ENCODE measurements at regions not wholly inside any gene's neighbourhood (a gene's known extent, or its start where the extent isn't known, plus 50 kb on each side); places are given as distances from the start of the nearest gene placed in this dataset.
"Not testable (repeated sequence)": the region's sequence is repeated elsewhere in the genome, so short reads cannot be mapped to it uniquely, and the experiment has no call there.

DNA sequence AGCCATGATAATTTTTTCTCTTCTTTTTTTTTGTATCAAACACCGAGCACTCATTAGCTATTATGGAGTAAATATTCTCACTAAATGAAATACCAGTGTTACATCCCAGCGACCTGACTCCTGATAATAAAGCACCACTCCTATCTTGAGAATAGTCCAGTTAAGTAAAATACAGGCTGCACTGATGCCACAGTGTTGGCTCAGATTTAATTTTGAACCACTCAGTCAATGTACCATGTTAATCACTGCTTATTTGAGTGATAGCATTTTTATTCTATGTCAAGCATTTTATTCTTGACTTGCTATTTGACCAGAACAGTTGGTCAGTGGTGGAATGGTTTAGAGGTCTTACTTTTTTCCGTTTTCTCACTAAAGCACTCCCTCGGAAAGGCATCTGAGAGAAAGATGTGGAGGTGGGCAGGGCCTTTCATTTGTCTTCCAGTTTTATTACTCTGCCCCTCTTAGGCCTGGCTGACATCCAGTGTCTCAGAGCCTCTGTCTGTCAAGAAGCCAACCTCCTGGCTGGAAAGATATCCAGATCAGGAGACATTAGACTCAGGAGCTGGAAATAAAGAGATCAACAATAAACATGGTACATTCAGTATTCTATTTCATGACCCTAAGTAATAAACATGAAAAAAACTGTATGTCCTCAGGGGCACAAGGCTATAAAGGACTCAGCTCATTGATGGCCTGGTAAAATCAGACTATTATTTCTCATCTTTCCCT lies 457.8 kb downstream of the EPM2A start:
- no peak for DNase-seq (ENCODE audit: low spot score)

DNA sequence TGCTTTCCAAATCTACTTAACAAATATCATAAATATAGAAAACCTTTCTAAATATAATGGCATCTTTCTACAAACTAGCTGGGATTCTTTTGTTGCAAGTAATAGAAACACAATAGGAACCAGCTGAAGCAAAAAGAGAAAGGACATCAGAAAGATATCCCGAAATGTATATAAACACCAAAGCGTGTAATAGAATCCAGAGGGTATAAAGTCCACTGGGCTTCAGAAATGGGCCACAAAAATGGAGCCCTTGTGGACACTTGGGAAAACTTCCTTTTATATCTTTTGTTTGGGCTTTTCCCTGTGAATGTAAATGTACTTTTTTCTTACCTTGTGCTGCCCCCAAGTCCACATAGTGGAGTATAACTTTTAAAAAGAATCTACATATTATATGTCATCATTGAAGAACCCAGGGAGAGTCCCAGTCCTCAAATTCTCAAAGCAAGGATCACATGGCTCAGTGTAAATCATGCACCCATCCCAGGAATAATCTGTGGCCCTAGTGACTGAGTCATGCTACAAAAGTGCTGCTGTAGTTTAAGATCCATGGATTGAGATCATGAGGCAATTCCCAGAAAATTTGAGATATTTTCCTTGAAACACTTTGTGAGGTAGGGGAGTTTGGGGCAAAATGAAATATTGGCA lies 457.0 kb downstream of the EPM2A start:
- DNase-seq (ENCODE audit: low spot score) = no peak

DNA sequence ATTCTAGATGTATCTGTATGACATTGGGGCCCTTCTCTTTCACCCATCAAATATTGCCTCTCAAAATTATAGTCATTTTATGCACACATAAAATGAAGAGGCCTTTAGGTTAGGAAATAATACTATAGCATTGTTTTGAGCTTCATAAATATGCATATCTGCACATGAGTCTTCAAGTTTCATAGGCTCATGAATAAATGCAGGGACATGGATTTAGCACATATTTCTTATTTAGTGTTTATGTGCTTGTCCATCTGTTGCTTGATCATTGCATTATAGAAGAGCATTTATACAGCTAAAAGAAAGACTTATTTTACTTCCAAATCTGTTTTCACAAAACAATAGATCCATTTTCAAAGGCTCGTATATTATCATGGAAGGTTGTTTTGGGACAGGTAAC lies 455.8 kb downstream of the EPM2A start:
- no peak for DNase-seq (ENCODE audit: low spot score)

DNA sequence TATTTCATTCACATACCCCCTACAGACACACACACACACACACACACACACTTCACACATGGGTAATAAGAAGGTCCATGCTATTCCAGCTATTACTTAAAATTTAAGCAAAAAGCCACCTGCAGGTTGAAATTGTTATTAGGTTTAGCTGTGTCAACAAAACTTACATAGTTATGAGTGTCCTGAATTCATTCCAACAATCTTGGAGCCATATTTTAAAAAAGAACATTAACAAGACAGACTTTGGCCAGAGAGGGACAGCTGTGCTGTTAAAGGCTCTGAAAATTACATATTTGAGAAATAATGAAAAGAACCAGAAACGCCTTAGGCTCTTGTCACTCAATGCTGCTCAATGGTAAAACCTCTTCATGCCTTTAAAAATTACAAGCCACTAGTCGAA lies 455.3 kb downstream of the EPM2A start:
- DNase-seq (ENCODE audit: low spot score) = no peak

DNA sequence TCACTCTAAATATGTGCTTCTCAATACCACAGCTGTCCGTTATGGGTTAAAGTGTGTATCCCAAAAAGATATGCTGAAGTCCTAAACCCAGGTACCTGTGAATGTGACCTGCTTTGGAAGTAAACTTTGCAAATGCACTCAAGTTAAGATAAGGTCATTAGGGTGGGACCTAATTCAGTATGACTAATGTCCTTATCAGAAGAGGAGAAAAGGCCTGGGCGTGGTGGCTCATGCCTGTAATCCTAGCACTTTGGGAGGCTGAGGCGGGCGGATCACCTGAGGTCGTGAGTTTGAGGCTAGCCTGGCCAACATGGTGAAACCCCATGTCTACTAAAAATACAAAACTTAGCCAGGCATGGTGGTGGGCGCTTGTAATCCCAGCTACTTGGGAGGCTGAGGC lies 452.1 kb downstream of the EPM2A start:
- not testable (repeated sequence) for DNase-seq (ENCODE audit: low spot score)

DNA sequence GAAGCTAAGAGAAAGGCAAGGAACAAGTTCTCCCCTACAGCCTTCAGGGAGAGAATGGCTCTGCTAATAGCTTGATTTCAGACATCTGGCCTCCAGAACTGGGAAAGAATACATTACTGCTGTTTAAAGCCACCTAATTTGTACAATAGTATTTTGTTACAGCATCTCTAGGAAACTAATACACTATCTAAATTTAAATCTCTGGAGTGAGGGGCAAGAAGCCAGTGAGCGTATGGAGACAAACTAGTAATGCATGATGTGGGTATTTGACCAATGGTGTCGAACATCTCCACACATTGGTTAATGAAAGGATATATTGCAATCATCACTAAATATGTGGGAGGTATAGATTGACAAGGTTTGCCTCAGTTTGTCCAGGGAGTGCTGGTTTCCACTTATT lies 451.5 kb downstream of the EPM2A start:
- no peak for DNase-seq (ENCODE audit: low spot score)

DNA sequence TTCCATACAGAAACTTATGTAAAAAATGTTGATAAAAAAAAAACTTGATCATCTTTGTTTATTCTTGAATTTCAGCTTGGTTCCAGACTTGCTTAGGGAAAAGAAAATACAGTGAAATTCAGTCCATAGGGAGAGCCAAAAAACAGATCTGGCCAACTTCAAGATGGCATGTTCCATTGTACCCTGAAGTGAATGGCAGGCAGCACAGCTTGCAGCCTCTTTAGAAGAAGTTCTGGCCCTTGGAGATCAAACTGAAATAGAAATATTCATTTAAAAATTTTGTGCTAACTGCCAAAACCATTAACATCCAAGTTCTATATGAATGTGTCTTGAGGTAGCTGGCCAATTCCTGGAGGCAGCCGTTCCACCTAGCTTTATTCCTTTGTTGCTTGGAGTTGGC lies 448.4 kb downstream of the EPM2A start:
- no peak for DNase-seq (ENCODE audit: low spot score)

DNA sequence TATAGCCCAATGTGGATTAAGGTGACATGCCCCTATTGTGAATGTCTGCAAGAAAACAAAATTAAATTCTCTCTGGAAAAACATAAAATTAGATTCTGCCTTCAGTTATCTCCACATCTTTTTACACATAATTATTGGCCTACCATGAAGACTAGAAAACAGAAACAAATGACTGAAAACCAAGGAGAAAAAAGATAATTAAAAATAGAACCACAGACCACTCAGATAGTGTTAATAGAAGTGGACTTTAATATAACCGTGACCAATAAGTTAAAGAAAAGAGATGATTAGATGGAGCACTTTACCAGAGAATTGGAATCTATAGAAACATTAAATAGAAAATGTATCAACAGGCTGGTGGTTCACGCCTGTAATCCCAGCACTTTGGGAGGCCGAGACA lies 445.7 kb downstream of the EPM2A start:
- DNase-seq (ENCODE audit: low spot score) = no peak

DNA sequence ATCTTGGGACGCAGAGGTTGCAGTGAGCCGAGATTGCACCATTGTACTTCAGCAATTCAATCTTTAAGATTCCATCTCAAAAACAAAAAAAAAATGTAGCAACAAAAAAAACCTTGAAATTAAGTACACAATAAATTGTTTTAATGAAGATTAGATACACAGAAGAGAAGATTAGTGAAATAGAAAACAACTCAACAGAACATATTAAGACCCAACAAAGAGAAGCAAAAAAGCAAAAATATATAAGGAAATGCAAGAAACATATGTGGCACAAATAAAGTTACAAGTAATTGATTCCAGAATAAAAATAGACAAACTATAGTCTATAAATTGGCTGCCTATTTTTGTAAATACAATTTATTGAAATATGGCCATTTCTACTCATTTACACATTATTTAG lies 445.2 kb downstream of the EPM2A start:
- no peak for DNase-seq (ENCODE audit: low spot score)

DNA sequence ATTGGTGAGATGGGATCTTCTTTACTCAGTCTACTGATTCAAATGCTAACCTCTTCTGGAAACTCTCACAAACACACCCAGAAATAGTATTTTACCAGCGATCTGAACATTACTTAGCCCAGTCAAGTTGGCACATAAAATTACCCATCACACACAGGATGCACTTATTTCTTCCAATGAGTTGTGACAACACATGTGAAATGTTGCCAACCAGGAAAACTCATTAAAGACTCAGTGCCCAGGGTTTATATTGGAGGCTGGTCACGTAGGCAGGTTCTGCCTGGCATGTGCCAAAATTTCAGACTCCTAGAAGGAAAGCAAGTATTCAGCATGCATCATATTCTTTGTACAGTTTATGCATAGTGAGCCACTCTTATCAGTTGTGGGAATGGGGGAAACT lies 443.3 kb downstream of the EPM2A start:
- no peak for DNase-seq (ENCODE audit: low spot score)

DNA sequence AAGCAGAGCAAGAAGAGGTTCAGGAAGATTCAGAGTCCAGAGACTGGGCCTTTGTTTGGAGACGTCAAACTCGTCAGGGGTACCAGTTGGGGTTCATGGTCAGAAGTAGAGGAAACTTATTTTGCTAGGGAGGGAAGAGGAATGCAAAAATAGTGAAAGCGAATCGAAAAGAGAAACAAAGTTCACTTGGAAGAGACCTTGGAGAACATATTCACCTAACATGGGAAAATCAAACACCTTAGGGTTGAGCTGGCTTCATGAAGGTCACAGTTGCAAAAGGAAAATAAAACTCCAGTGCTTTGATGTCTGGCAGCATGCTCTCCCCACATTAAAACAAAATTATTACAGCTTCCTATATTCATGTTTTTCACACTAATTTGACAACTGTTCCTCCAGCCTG lies 440.4 kb downstream of the EPM2A start:
- DNase-seq (ENCODE audit: low spot score) = no peak

DNA sequence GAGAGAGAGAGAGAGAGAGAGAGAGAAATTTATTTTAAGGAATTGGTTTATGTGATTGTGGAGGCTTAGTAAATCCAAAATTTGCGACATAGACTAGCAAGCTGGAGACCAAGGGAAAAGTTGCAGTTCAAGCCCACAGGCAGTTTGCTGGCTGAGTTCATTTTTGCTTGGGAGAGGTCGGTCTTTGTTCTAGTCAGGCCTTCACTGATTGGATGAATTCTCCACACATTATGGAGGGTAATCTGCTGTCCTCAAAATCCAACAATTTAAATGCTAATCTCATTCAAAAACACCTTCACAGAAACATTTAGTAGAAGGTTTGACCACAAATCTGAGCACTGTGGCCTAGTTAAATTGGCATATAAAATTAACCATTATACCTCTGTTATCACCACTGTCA lies 439.6 kb downstream of the EPM2A start:
- DNase-seq (ENCODE audit: low spot score) = no peak

DNA sequence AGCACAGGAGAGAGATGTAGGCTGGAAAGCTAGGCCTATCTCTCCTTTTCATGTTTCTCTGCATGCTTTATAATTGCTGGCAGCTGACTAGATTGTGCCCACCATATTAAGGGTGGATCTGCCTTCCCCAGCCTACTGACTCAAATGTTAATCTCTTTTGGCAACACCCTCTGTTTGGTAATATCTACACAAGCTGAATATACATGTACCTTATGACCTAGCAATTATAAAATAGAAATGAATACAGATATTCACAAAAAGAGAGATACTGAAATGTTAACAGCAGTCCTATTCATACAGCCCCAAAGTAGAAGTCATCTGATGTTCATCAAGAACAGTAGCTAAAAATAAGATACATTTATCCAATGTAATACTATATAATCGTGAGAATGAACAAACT lies 429.6 kb downstream of the EPM2A start:
- DNase-seq (ENCODE audit: low spot score) = no peak

DNA sequence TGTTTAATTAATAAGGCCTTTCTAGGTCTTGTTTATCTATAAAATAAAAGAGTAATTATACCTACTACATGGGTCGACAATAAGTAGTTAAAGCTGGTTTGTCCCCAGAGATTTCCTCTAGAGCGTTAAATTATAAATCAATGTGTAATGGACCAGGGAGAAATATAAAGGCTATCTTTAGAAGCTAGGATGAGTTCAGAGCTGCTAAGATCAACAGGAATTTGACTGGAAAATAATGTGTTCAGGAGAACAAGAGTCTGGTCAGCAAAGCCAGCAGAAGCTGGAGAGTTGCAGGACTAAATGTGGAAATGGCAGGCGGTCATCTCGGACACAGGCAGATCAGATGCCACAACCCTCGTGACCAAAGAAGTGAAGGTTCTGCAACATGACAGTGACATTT lies 428.8 kb downstream of the EPM2A start:
- no peak for DNase-seq (ENCODE audit: low spot score)

DNA sequence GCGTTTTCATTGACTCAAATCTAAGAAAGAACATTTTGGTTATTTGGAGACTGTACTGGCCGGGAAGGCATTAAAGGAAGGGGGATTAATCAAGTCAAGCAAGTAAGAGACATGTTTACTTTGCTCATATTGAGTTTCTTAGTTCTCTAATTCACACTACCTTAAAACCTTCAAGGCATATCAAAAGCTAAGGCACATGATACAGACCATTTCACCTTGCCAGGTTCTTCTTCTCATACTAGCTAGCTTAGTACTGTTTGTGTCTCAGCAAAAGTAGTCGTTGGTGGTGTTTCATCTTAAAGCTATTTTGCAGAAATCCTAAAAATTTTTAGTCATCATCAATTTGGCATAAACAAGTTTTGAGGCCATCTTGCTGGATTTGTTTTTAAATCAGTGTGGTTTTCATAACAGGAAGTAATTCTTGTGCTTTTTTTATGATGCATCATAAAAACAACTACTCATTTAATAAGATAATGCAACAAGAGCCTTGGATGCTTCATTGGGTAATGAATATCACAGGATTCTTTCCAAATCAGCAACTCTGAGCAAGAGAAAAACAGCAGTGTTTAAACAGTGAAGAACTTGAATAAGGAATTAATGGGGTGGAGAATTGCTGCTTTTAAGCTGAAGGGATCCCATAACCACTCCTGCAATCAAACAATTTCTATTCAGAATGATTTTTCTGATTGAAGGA lies 425.3 kb downstream of the EPM2A start:
- DNase-seq (ENCODE audit: low spot score) = no peak

DNA sequence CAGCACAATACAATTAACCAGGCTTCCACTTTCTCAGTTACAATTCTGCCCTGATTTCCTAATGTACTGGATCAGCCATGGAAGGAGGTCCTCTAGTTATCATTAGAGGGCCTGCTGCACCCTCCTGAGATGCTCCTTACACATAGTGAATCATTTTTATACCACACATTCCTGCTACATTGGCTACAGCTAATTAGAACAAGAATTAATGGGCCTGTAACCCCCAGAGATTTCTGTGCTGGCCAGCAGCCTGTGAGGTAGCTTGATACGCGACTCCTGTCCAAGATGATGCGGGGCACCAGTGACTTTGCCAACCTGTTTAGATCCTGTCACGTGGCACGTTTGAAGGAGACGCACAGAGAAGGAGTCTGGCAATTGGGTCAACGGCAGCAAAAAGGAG lies 422.8 kb downstream of the EPM2A start:
- no peak for DNase-seq (ENCODE audit: low spot score)

DNA sequence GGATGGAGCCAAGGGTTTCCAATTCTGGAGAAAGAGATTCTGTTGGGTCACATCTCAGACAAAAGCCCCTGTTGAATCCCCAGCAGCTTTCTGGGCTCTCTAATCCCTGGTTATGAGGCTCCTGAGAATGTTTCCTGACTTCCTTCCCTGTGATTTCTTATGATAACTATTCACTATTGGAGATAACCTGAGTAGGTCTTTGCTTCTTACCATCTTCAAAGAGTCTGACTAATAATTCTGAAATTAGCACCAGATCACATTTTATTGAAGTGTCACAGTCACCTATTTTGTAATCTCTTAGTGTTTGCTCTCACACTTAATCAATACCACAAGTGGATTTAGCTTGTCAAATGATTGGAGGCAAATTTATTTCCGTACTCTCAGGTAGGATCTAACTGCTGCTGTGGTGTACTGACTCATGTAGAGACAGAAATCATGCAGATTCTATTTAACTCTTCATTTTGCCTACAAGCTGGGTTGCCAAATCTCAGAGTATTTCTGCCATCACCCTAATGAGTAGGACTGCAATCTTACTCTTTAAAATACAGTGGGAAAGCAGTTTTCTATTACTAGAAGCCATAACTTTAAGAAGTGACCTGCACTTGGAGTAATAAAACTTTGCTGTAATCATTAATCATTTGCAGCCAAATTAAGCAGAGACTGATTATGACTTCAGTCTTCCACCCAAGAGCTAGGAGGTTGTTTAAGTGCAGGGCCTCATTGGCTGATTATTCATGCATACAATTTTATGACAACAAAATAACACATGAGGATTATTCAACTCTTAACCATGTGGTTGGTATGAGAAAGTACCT lies 422.1 kb downstream of the EPM2A start:
- no peak for DNase-seq (ENCODE audit: low spot score)

DNA sequence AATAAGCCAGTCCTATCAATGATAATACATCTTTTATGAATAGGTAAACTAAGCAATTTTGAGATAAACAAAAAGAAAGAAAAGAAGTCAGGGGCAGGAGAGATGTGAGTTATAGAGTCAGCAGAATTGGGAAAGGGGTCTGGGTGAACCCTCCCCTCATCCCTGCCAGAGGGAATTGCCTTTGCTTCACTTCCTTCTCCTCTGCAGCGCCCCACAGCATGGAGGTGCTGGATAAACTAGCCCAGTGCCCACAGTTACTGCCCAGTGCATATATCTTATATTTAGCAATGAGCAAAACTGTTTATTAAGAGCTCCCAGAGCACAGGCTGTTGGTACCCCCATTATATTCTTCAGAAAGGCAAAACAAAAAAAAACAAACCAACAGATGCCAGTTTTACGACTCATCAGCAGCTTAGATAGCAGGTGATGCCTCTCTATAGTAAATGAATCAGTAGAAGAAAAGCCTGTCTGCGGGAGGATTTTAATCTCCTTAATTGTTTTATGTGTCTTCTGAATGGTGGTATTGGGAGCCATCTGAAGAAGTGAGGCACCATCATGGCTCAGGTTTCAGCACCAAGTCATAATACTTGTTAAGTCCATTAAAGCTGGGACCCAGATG lies 419.2 kb downstream of the EPM2A start:
- DNase-seq (ENCODE audit: low spot score) = no peak

DNA sequence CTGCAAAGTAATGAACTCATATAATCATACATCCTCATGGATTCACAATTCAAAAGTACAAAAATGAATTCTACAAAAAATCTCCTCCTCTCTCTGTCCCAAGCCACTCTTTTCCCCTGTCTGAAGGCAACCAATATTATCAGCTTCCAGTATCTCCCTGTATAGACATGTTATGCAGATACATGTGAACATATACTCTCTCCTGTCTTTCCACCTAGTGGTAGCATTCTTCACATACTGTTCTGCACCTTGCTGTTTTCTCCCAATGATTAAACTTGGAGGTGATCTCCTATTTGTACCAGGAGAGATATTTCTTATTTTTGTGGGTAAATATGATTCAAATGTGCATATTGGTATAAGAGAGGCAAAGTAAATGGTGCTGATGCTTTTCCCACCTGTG lies 416.4 kb downstream of the EPM2A start:
- no peak for DNase-seq (ENCODE audit: low spot score)

DNA sequence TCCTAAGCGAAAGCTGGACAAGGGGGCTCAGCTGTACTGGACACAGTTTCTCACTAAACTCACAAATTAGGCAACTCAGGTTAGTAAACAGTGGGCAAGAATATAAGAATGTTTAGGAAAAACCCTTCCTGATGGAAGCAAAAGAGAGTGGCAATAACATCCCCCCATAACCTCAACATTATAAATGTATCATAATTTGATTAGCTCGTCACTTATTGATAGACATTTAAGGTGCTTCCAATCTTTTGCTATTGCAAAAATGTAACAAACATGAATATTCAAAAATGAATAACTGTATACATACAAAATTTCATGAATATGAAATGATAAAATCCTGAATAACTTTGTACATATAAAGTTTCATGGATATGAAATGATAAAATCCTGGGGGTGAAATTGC lies 415.7 kb downstream of the EPM2A start:
- DNase-seq (ENCODE audit: low spot score) = no peak

DNA sequence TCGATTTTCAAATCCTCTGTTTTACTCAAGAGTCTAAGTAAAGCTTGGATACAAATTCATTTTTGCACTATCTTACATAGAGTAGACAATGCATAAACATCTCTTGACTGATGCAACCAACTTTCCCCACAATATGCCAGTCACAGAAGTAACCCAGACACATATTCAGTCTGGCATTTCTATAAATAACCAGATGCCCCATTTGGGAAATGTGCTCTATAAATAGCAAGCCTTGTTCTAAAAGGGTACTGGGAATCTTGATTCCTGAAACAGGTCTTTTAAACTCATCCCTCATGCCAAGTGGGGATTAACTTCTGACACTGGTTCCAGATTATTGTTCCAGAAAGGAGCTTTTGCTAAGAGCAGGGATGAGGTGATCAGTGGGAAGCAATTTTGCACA lies 411.7 kb downstream of the EPM2A start:
- no peak for DNase-seq (ENCODE audit: low spot score)

DNA sequence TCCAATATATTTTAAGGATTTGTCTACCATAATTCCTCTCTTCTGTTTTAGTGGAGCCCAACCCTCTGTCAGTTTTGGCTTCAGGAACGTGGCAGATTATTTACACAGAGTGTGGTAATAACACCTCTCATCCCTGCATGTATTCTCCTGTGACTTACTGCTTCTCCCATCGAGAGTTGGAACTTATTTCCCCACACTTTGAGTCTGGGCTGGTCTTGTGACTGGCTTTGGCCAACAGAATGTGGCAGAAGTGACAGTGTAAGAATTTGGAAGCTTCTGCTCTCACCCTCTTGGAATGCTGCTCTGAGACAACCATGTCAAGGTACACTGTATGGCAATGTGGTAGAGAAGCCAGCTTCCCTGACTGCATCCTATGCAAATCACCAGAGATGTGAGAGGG lies 407.7 kb downstream of the EPM2A start:
- DNase-seq (ENCODE audit: low spot score) = no peak

Data from HuH-7.5 (cell line).